SK-N-SH treated with all-trans-retinoic acid at 6 μM for 48 hours (cell line): ENCODE measurements at regions not wholly inside any gene's neighbourhood (a gene's known extent, or its start where the extent isn't known, plus 50 kb on each side); places are given as distances from the start of the nearest gene placed in this dataset.

Experiments used
- ATAC-seq: fragments of 200-7000 bp; cut with Tn5 transposase; 3 replicates; pipeline ENCODE4 v1.9.1; 2020; ENCODE audit warnings: mild to moderate bottlenecking, moderate library complexity
- ARNTL ChIP-seq: fragments of 450-650 bp; formaldehyde crosslinking; IDR thresholded peaks from 2 replicates; pipeline ENCODE4 v1.5.0; 2020; ENCODE audit warnings: low read depth, mild to moderate bottlenecking, moderate library complexity, borderline replicate concordance
- BACH2 ChIP-seq: fragments of 250-450 bp; sonication (Bioruptor Pico); IDR thresholded peaks from 2 replicates; pipeline ENCODE4 v1.9.0; 2021; ENCODE audit warnings: mild to moderate bottlenecking, borderline replicate concordance
- CREB5 ChIP-seq: fragments of 250-450 bp; sonication (Bioruptor Pico); IDR thresholded peaks from 2 replicates; pipeline ENCODE4 v1.5.1; 2020; ENCODE audit warnings: low read depth, mild to moderate bottlenecking, moderate library complexity
- CSDC2 ChIP-seq: fragments of 250-450 bp; sonication (Bioruptor Pico); IDR thresholded peaks from 2 replicates; pipeline ENCODE4 v1.5.0; 2020; ENCODE audit warnings: mild to moderate bottlenecking, moderate library complexity
- CSRNP3 ChIP-seq: fragments of 250-450 bp; sonication (Bioruptor Pico); IDR thresholded peaks from 2 replicates; pipeline ENCODE4 v1.5.1; 2021; ENCODE audit warnings: mild to moderate bottlenecking, moderate library complexity
- ESRRG ChIP-seq: fragments of 250-450 bp; sonication (Bioruptor Pico); IDR thresholded peaks from 2 replicates; pipeline ENCODE4 v1.6.1; 2021; ENCODE audit warnings: mild to moderate bottlenecking
- ISL1 ChIP-seq: fragments of 250-450 bp; sonication (Bioruptor Pico); IDR thresholded peaks from 2 replicates; pipeline ENCODE4 v2.1.2; 2022; ENCODE audit warnings: mild to moderate bottlenecking, moderate library complexity
- OSR1 ChIP-seq: fragments of 250-450 bp; sonication (Bioruptor Pico); IDR thresholded peaks from 2 replicates; pipeline ENCODE4 v1.8.0; 2022; ENCODE audit warnings: moderate library complexity, mild to moderate bottlenecking, inconsistent platforms
- PATZ1 ChIP-seq: fragments of 250-450 bp; sonication (Bioruptor Pico); IDR thresholded peaks from 2 replicates; pipeline ENCODE4 v1.8.0; 2020; ENCODE audit warnings: mild to moderate bottlenecking, moderate library complexity, borderline replicate concordance
- POU6F1 ChIP-seq: fragments of 250-450 bp; sonication (Bioruptor Pico); IDR thresholded peaks from 2 replicates; pipeline ENCODE4 v1.8.0; 2021; ENCODE audit warnings: low read depth, mild to moderate bottlenecking, moderate library complexity, borderline replicate concordance
- PPARA ChIP-seq: fragments of 250-450 bp; sonication (Bioruptor Pico); IDR thresholded peaks from 2 replicates; pipeline ENCODE4 v1.5.0; 2020; ENCODE audit warnings: mild to moderate bottlenecking, borderline replicate concordance
- RARB ChIP-seq: fragments of 250-450 bp; sonication (Bioruptor Pico); IDR thresholded peaks from 2 replicates; pipeline ENCODE4 v1.8.0; 2021; ENCODE audit warnings: mild to moderate bottlenecking, moderate library complexity
- SNAI2 ChIP-seq: fragments of 250-450 bp; sonication (Bioruptor Pico); IDR thresholded peaks from 2 replicates; pipeline ENCODE4 v1.5.0; 2020; ENCODE audit warnings: mild to moderate bottlenecking, moderate library complexity
- TOX ChIP-seq: fragments of 250-450 bp; sonication (Bioruptor Pico); IDR thresholded peaks from 2 replicates; pipeline ENCODE4 v1.8.0; 2021; ENCODE audit warnings: mild to moderate bottlenecking, moderate library complexity, borderline replicate concordance
- TSHZ2 ChIP-seq: fragments of 250-450 bp; sonication (Bioruptor Pico); IDR thresholded peaks from 2 replicates; pipeline ENCODE4 v1.5.0; 2020; ENCODE audit warnings: mild to moderate bottlenecking, moderate library complexity
- ZC3H10 ChIP-seq: fragments of 250-450 bp; sonication (Bioruptor Pico); IDR thresholded peaks from 2 replicates; pipeline ENCODE4 v1.5.1; 2021; ENCODE audit warnings: mild to moderate bottlenecking, moderate library complexity
- ZFP3 ChIP-seq: fragments of 250-450 bp; sonication (Bioruptor Pico); IDR thresholded peaks from 2 replicates; pipeline ENCODE4 v1.5.0; 2020; ENCODE audit warnings: mild to moderate bottlenecking, moderate library complexity
- ZFP30 ChIP-seq: fragments of 450-650 bp; formaldehyde crosslinking; IDR thresholded peaks from 2 replicates; pipeline ENCODE4 v1.5.0; 2022; ENCODE audit warnings: mild to moderate bottlenecking, moderate library complexity
- ZNF565 ChIP-seq: fragments of 450-650 bp; formaldehyde crosslinking; conservative IDR thresholded peaks from 2 replicates; pipeline ENCODE4 v1.5.0; 2020; ENCODE audit warnings: low read depth, mild to moderate bottlenecking, moderate library complexity
- ZNF70 ChIP-seq: fragments of 450-650 bp; formaldehyde crosslinking; IDR thresholded peaks from 2 replicates; pipeline ENCODE4 v1.5.0; 2020; ENCODE audit warnings: mild to moderate bottlenecking, moderate library complexity

- TF ChIP-seq PATZ1 (CRISPR knock-in tag) (no peak), CREB5 (CRISPR knock-in tag) (no peak), ZNF565 (CRISPR knock-in tag) (no peak), ZNF70 (no peak), ISL1 (CRISPR knock-in tag) (no peak), ARNTL (CRISPR knock-in tag) (no peak), ZFP3 (CRISPR knock-in tag) (no peak), CSDC2 (no peak), OSR1 (CRISPR knock-in tag) (no peak), SNAI2 (no peak), ESRRG (CRISPR knock-in tag) (no peak)
- TF ChIP-seq, all 23 proteins: peak for 0
These were observed 539.3 kb upstream of the ISX start (continued) for GRCh38 chr22:34526681-34527080.

GRCh38 chr22:34534101-34534500, 531.9 kb upstream of the ISX start:
- no peak for ATAC-seq
- TF ChIP-seq ARNTL (CRISPR knock-in tag) (no peak), PPARA (CRISPR knock-in tag) (no peak), RARB (CRISPR knock-in tag) (no peak), ZFP30 (CRISPR knock-in tag) (no peak), CSRNP3 (CRISPR knock-in tag) (no peak), SNAI2 (no peak), OSR1 (CRISPR knock-in tag) (no peak), ZC3H10 (CRISPR knock-in tag) (no peak), PATZ1 (CRISPR knock-in tag) (no peak), TSHZ2 (CRISPR knock-in tag) (no peak), ZNF565 (CRISPR knock-in tag) (no peak), ISL1 (CRISPR knock-in tag) (no peak), TOX (CRISPR knock-in tag) (no peak), POU6F1 (CRISPR knock-in tag) (no peak), ESRRG (CRISPR knock-in tag) (no peak), BACH2 (no peak), CSDC2 (no peak)
